A673 (cell line): ENCODE measurements at regions not wholly inside any gene's neighbourhood (a gene's known extent, or its start where the extent isn't known, plus 50 kb on each side); places are given as distances from the start of the nearest gene placed in this dataset.

Source experiments
- BruUV-seq: library from RNA; stranded (reverse); fragments of 400-500 nt; replicated peaks from 2 replicates; lab custom pipeline; 2021; lab: Mats Ljungman, UMichigan
- CTCF ChIA-PET: fragments of 300-600 bp; sonication (Branson Sonifier 250); formaldehyde crosslinking; loops from one replicate; lab custom pipeline; 2022; ENCODE audit warnings: antibody characterized with exemption; lab: Charles Lee
- POLR2A ChIA-PET: fragments of 300-600 bp; sonication (Branson Sonifier 250); formaldehyde crosslinking; loops from one replicate; lab custom pipeline; 2022; ENCODE audit warnings: antibody characterized with exemption; ENCODE audit not compliant: low non-redundant PET; lab: Charles Lee
- DNase-seq: peaks from one replicate; pipeline ENCODE4 v3.0.0-alpha.2; 2015; ENCODE audit warnings: low spot score
- H3K27ac ChIP-seq: fragments of 200-600 bp; sonication (generic); 2 replicates; pipeline ENCODE4 v1.5.1; 2016; ENCODE audit warnings: mixed run types, low read depth, mild to moderate bottlenecking, mixed read lengths, antibody characterized with exemption, low read length; ENCODE audit not compliant: poor library complexity, severe bottlenecking
- H3K27me3 ChIP-seq: fragments of 200-600 bp; sonication (generic); replicated peaks from 2 replicates; pipeline ENCODE4 v1.6.1; 2017; ENCODE audit warnings: mixed run types, low read depth, mild to moderate bottlenecking, mixed read lengths, antibody characterized with exemption, low read length; ENCODE audit not compliant: insufficient read depth, poor library complexity
- H3K36me3 ChIP-seq: fragments of 200-600 bp; sonication (generic); 2 replicates; pipeline ENCODE4 v1.6.1; 2016; ENCODE audit warnings: mixed run types, mild to moderate bottlenecking, mixed read lengths, antibody characterized with exemption, low read length; ENCODE audit not compliant: insufficient read depth, poor library complexity, severe bottlenecking
- H3K4me1 ChIP-seq: fragments of 200-600 bp; sonication (generic); 2 replicates; pipeline ENCODE4 v1.6.1; 2017; ENCODE audit warnings: mixed run types, mild to moderate bottlenecking, mixed read lengths, antibody characterized with exemption, low read length; ENCODE audit not compliant: insufficient read depth, poor library complexity, severe bottlenecking
- H3K4me3 ChIP-seq: fragments of 200-600 bp; sonication (generic); 2 replicates; pipeline ENCODE4 v1.5.1; 2016; ENCODE audit warnings: low read depth, mixed run types, mild to moderate bottlenecking, mixed read lengths, low read length; ENCODE audit not compliant: poor library complexity, severe bottlenecking
- H3K9me3 ChIP-seq: fragments of 200-600 bp; sonication (generic); 2 replicates; pipeline ENCODE4 v1.6.1; 2016; ENCODE audit warnings: mixed run types, low read depth, mild to moderate bottlenecking, mixed read lengths, antibody characterized with exemption, low read length; ENCODE audit not compliant: poor library complexity, severe bottlenecking
- EZH2 ChIP-seq: fragments of 200-600 bp; sonication (generic); IDR thresholded peaks from 2 replicates; pipeline ENCODE4 v1.6.1; 2017; ENCODE audit warnings: borderline replicate concordance, low read depth, mild to moderate bottlenecking, mixed read lengths, antibody characterized with exemption, low read length; ENCODE audit not compliant: poor library complexity, severe bottlenecking
- intact Hi-C: fragments of 100-400 bp; cut with micrococcal nuclease; formaldehyde crosslinking; loops from one replicate; pipeline ENCODE4 v1.10.0; 2022; ENCODE audit not compliant: unreplicated experiment
- TF ChIP-seq, protein P1 (sequence below): fragments of 300-800, 200-600 bp; sonication (generic); conservative IDR thresholded peaks from 2 replicates; pipeline ENCODE4 v1.5.1; 2017; ENCODE audit warnings: low read depth, mild to moderate bottlenecking, antibody characterized with exemption, low read length, moderate library complexity, mixed read lengths

DNA sequence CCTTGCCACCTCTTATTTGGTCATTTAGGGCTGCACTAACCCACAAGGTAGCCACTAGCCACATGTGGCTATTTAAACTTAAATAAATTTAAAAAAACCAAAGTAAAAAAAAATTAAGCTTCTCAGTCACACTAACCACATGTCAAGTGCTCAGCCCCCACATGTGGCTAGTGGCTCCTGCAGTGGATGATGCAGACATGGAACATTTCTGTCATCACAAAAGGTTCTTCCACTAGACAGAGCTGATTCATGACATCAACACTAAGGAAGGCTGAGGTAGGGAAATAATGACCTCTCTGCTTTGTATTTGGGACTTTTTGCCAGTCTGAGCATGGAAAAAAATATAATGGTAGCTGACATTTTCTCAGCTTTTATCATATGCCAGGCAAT lies 173.0 kb upstream of the FERMT1 start:
- no peak overlapping the region for H3K27ac ChIP-seq
- no peaks in the 10 kb centered on the region for H3K4me1 ChIP-seq
- H3K36me3 ChIP-seq: no peaks in the 10 kb centered on the region
- no peak for DNase-seq
- H3K27me3 ChIP-seq: no peaks in the 10 kb centered on the region
- CTCF ChIA-PET: no interaction called here
- POLR2A ChIA-PET: no interaction called here
- intact Hi-C loops: no loop called here
- no peaks in the 10 kb centered on the region for H3K9me3 ChIP-seq
- H3K4me3 ChIP-seq: no peak overlapping the region
- TF ChIP-seq EZH2: no peak
- TF ChIP-seq, protein P1, sequence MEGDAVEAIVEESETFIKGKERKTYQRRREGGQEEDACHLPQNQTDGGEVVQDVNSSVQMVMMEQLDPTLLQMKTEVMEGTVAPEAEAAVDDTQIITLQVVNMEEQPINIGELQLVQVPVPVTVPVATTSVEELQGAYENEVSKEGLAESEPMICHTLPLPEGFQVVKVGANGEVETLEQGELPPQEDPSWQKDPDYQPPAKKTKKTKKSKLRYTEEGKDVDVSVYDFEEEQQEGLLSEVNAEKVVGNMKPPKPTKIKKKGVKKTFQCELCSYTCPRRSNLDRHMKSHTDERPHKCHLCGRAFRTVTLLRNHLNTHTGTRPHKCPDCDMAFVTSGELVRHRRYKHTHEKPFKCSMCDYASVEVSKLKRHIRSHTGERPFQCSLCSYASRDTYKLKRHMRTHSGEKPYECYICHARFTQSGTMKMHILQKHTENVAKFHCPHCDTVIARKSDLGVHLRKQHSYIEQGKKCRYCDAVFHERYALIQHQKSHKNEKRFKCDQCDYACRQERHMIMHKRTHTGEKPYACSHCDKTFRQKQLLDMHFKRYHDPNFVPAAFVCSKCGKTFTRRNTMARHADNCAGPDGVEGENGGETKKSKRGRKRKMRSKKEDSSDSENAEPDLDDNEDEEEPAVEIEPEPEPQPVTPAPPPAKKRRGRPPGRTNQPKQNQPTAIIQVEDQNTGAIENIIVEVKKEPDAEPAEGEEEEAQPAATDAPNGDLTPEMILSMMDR: no peak
- no TSS peak for BruUV-seq

DNA sequence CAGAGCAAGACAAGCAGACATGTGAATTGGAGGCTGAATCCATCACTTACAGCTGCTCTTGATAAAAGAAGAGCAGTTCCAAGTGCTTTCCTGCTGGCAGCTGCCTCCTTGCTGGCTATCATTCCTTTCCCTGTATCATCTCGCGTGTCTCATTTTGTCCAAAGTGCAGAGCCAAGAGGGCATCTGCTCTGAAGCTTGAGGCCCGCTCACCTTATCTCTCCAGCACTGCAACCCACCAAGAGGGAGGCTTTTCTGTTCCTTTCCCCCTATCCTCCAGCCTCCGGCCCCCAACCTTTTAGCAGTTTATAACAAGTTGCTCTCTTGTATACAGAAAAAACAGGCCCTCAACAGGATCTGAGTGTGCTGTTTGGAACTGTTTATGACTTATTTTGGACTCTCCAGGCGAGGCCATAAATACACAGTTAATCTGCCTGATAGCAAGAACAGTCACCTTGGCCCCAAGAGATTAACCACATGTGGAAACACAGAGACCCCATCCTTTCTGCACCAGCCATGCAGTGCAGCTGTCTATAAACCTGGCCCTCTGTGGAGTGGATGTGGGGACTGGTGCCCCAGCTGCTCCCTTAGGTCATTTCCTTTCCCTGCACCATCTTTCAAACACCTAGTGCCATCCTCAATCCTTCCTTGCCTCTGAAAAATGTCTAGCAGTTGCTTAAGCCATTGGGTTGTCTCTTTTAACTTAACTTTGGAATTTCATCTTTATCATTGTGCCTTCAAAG lies 172.5 kb upstream of the FERMT1 start:
- Histone ChIP-seq H3K27me3 (no peaks in the 10 kb centered on the region), H3K36me3 (no peaks in the 10 kb centered on the region), H3K9me3 (no peaks in the 10 kb centered on the region), H3K4me3 (no peak overlapping the region), H3K27ac (no peak overlapping the region), H3K4me1 (no peaks in the 10 kb centered on the region)
- ChIA-PET POLR2A (no interaction called here), CTCF (no interaction called here)
- no TSS peak for BruUV-seq
- intact Hi-C loops: no loop called here
- DNase-seq: no peak
- TF ChIP-seq, protein P1: no peak
- TF ChIP-seq EZH2: no peak

DNA sequence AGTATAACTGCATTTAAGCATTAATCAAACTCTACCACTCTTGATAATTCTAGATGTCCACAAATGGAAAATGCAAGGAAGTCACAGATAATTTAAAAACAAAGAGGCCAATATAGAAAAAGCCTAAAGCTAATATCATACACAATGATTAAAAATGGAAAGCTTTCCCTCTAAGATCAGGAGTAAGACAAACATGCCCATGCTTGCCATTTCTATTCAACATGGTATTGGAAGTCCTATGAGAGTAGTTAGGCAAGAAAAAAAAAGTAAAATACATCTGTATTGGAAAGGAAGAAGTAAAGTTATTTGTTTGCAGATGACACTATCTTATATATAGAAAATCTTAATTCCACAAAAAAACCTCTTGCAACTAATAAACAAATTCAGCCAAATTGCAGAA lies 164.6 kb upstream of the FERMT1 start:
- intact Hi-C loops: no loop called here
- POLR2A ChIA-PET: no interaction called here
- BruUV-seq: no TSS peak
- DNase-seq: no peak
- H3K27ac ChIP-seq: no peak overlapping the region
- CTCF ChIA-PET: no interaction called here
- H3K36me3 ChIP-seq: no peaks in the 10 kb centered on the region
- H3K27me3 ChIP-seq: no peaks in the 10 kb centered on the region
- TF ChIP-seq, protein P1: no peak
- TF ChIP-seq EZH2: no peak
- no peak overlapping the region for H3K4me3 ChIP-seq
- H3K9me3 ChIP-seq: peaks cover 11% of the 10 kb centered on the region
- H3K4me1 ChIP-seq: no peaks in the 10 kb centered on the region
